HS-5 (cell line): ENCODE measurements at regions not wholly inside any gene's neighbourhood (a gene's known extent, or its start where the extent isn't known, plus 50 kb on each side); places are given as distances from the start of the nearest gene placed in this dataset.
A peak's percentile ranks its signal among the peaks of the same experiment; 100 is the strongest.

Experiments used
- DNase-seq: peaks from one replicate; pipeline ENCODE4 v3.0.0-alpha.2; 2012; ENCODE audit warnings: low read depth

GRCh38 chr5:117302473-117302872, 727.9 kb upstream of the SEMA6A start:
- DNase-seq: no peak

DNA sequence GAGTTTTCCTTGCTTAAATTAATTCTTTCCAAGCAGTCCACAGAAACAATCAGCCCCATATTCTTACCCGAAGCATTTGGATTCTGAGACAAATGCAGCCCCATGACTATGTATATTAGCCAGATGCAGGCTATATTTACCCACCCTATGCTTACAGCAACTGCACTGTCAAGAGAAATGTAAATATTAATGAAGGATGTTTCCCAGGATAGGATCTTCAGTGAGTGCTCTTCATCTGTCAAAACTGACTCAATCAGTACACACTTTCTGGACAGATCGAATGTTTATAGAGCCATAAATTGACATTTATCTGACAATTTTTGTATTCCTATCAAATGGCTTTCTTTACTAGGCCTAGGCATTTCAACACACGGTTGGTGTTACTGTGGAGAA, 725.3 kb upstream of the SEMA6A start:
- DNase-seq: no peak

DNA sequence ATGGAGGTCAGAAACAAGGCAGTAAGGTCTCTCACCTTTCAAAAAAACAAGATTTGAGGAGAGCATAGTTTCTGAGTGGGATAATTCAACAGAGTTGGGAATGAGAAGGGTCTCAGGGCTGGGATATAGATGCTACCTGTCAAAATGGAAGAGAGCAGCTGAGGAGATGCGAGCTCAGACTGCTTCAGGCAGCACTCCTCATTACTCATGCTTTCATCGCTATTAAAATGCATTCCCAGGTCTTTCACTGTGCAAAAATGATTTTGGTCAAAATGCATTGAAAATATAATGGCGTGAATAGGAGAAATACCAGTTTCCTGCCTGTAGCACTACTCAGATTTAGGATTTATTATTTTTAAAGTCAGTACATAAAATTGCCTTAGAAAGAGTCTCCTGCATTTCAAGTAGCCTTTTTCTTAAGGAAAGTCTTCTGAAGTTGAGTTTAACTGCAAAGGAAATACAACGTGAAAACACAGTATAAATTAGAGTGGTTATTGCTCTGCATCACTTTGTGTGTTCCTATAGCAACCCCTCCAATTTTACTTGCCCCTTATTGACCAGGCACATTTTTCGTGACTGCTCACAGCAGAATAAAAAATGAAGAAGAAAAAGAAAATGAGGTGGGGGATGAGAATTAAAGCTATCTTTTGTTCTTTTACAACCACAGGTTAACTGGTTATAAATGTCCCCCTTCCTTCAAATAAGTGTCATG, 724.8 kb upstream of the SEMA6A start:
- no peak for DNase-seq

DNA sequence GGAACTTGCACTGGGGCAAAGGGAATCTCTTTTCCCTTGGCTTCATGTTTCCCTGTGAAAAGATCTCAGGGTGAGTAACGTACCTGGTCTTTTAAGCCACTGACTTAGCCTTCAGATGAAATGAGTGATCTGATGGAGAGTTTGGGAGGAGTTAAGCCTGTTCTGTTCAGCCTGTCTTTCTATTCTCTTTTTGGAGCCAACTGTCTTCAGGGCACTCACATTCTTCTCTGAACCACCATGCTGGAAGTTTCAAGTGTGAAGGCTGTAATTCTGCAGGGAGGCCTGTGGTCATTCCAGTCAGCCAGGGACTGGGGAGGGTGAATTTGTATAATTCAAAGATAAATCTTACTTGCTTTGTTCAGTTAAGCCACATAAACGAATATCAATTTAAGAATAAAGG, 722.2 kb upstream of the SEMA6A start:
- no peak for DNase-seq

- peak; percentile 18 for DNase-seq
Observed at GRCh38 chr5:117295941-117296340, 721.3 kb upstream of the SEMA6A start.

- no peak for DNase-seq
Observed at GRCh38 chr5:117286813-117287212, 712.2 kb upstream of the SEMA6A start.

DNA sequence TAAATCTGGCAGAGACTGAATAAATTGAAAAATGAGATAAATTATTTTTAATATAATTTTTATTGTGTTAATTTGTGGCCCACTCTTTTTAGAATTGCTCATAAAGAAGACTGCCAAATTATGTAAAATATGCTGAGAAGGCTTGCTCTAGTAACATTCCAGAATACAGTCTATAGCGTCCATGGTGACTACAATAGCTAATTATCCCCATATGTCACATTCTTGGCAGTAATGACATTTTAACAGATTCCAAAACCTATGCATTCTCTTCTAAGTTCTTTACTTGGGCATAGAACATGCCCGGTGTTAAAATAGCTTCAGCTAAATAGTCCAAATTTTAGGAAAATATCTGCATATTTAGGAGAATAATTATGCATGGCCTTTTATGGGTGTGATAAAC, 697.0 kb upstream of the SEMA6A start:
- DNase-seq: no peak

GRCh38 chr5:117266280-117266679, 691.7 kb upstream of the SEMA6A start:
- peak; percentile 2 for DNase-seq

DNA sequence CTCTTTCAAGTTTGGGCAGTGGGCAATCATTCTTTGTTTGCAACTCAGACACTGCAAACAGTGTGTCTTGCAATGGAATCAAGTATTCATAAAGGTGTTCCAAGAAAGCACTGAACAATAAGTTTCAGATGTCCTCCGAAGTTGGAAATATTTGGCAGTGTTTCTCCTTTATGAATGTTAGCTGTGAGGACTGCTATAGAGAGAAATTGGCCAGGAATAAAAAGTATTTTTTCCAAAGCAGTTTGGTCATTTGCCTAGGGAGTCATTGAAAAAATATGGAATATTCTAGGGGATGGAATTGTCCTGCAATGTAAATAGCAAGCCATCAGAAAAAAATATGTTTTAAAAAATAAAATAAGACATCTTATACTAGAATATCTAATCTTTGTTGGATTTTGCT, 688.6 kb upstream of the SEMA6A start:
- DNase-seq: no peak

GRCh38 chr5:117262572-117263131, 688.0 kb upstream of the SEMA6A start:
- DNase-seq: no peak

DNA sequence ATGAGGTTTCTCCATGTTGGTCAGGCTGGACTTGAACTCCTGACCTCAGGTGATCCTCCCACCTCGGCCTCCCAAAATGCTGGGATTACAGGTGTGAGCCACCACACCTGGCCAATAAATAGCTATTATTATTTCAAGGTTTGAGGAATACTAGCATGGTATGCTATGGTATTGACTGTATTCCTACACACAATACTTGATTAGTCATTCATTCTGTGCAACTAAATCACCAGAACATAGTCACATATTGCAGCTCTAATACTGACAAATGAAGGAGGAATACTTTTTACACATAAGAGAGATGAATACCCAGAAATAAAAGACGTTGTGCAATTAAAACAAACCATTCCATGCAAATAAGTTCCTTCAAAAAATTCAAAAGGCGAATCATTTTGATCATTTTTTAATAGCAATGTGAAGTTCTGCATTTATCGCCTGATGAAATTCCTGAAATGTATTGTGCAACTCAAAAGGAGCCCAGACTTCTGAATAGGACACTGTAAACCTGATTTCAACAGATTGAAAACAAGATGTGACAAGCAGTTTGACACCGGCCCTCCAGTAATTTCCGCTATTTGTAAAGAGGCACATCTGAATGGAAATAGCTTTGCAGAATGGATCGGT, 687.4 kb upstream of the SEMA6A start:
- no peak for DNase-seq

DNA sequence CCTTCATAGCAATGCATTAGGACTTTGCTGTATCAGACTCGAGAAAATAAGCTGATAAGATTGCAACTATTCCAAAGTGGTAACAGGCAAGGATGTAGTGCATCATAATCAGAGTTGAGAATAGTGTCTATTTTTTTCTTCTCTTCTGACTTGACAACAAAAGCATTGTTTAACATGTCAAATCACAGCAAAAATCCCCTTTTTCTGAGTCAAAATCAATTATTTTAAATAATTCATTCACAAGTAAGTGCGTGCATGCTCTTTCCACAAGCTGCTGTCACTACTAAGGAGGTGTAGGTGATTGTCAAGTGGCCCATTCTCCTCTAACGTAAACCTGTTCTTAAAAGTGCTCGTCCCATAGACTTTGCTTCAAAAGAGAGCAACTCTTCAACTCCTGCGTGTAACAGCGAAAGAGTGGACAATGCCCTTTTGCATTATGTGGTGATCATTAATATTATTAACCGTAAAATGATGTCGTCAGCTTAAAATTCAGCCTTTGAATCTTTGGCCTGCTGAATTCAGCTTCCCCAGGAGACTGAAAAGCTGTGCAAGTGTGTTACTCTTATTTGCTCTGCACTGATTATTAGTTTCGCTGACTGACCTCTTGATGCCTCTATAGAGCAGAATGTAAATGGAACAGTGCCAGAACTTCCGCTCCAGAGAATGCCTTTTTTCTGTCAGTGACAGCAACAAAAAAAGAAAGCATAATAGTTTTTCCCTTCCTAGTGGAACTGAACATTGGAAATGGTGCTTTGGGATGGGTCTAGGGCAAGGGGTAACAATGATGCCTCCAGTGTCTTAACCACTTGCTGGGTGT, 680.8 kb upstream of the SEMA6A start:
- no peak for DNase-seq

DNA sequence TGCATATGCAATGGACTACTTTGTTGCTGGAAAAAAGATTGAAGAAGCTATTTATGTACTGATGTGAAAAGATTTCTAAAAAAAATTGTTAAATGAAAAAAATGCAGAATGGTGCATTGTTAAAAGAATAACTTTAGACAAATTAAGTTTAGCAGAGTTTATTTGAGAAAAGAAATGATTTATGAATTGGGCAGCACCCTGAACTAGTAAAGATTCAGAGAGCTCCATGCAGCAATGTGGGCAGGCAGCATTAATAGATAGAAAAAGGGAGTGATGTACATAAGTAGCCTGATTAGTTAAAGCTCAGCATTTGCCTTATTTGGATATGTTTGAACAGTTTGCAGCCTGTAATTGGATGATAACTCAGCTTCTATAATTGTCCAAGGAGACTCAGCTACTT, 677.9 kb upstream of the SEMA6A start:
- DNase-seq: no peak

GRCh38 chr5:117249086-117249815, 674.6 kb upstream of the SEMA6A start:
- DNase-seq: no peak

DNA sequence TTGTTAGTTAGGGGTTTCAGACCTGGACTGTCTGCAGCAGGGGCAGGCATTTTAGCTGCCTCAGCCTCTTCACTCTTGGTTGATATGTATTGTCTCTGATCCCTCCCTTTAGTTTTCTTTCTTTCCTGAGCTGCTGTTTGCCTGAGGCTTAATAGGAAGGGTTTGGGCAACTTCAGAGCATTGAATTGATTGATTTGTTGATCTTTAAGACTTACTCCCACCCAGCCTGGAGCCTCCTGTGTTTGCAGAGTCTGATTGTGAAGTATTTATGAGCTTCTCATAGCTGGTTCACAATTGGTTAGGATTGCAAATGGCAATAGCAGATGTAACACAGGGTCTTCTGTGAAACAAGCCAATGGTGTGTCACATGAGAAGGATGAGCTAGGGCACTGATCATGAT, 671.8 kb upstream of the SEMA6A start:
- no peak for DNase-seq

DNA sequence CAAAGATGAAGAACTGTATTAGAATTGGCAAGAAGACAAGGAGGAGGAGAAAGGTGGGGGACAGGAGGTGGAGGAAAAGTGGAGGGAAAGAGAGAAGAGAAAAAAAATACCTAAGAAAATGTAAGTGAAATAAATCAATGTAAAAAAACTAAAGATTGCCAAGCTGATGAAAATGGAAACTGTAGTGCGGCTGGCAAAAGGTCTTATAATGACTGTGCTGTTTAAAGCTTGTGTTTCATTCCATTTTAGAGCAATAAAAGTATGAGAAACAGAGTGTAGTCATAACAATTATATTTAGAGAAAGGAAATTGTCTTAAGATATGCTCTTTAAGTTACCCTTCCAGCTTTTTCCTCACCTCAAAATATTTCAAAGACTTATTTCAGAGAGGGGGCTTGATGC, 670.5 kb upstream of the SEMA6A start:
- no peak for DNase-seq

DNA sequence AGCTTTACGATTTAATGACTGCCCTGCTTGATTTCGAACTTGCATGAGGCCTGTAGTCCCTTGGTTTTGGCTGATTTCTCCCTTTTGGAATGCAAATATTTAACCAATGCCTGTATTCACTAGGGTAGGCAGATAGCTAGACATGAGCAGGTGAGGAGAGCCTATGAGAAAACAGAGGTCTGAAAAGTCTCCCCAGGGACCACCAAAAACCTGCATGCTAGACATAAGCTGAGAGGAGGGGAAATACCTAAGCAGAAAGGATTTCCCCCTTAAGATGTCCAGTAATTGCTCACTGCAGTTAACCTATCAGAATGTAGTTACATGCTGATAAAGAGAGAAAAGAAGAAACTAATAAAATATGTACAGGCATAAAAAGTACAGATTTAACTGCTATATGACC, 667.4 kb upstream of the SEMA6A start:
- no peak for DNase-seq

GRCh38 chr5:117236941-117237340, 662.3 kb upstream of the SEMA6A start:
- no peak for DNase-seq

GRCh38 chr5:117235786-117236185, 661.2 kb upstream of the SEMA6A start:
- no peak for DNase-seq

GRCh38 chr5:117230375-117230774, 655.8 kb upstream of the SEMA6A start:
- DNase-seq: no peak

DNA sequence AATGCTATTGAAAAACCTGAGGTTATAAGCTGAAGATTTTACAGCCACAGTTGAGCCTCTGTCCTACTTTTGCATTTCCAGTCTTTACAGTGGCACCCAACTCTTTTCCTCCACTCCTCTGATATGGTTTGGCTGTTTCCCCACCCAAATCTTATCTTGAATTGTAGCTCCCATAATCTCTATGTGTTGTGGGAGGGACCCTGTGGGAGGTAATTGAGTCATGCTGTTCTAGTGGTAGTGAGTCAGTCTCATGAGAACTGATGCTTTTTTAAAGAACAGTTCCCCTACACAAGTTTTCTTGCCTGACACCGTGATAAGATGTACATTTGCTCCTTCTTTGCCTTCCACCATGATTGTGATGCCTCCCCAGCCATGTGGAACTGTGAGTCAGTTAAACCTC, 646.1 kb upstream of the SEMA6A start:
- DNase-seq: peak; percentile 1

- DNase-seq: no peak
Observed at GRCh38 chr5:117218789-117219188, 644.2 kb upstream of the SEMA6A start.
